NT2/D1 (cell line): ENCODE measurements at regions not wholly inside any gene's neighbourhood (a gene's known extent, or its start where the extent isn't known, plus 50 kb on each side); places are given as distances from the start of the nearest gene placed in this dataset.

ENCODE experiments used
- DNase-seq: peaks from one replicate; pipeline ENCODE4 v3.0.0-alpha.2; 2011; ENCODE audit warnings: low read depth, low spot score
- H3K27me3 ChIP-seq: 2 replicates; pipeline ENCODE4 v1.6.0; 2011; ENCODE audit warnings: mild to moderate bottlenecking; ENCODE audit not compliant: insufficient read length, insufficient read depth
- H3K36me3 ChIP-seq: 2 replicates; pipeline ENCODE4 v1.6.1; 2011; ENCODE audit warnings: mild to moderate bottlenecking, low read length, mixed read lengths; ENCODE audit not compliant: insufficient read depth, insufficient read length
- H3K4me1 ChIP-seq: 2 replicates; pipeline ENCODE4 v1.5.1; 2011; ENCODE audit not compliant: insufficient read depth, insufficient read length
- H3K4me3 ChIP-seq: 2 replicates; pipeline ENCODE4 v1.5.1; 2011; ENCODE audit warnings: low read depth; ENCODE audit not compliant: insufficient read length
- H3K9ac ChIP-seq: 2 replicates; pipeline ENCODE4 v1.6.0; 2011; ENCODE audit warnings: low read depth; ENCODE audit not compliant: insufficient read length
- H3K9me3 ChIP-seq: 2 replicates; pipeline ENCODE4 v1.5.1; 2011; ENCODE audit warnings: mild to moderate bottlenecking, low read length; ENCODE audit not compliant: insufficient read depth
- SUZ12 ChIP-seq: IDR thresholded peaks from 2 replicates; pipeline ENCODE4 v1.6.1; 2011; ENCODE audit not compliant: insufficient read length, insufficient read depth; ENCODE audit errors: extremely low read depth
- YY1 ChIP-seq: IDR thresholded peaks from 2 replicates; pipeline ENCODE4 v1.6.1; 2011; ENCODE audit not compliant: insufficient read length, insufficient read depth
- ZNF274 ChIP-seq: IDR thresholded peaks from 2 replicates; pipeline ENCODE4 v1.6.1; 2011; ENCODE audit warnings: mild to moderate bottlenecking, low read depth, low read length

DNA sequence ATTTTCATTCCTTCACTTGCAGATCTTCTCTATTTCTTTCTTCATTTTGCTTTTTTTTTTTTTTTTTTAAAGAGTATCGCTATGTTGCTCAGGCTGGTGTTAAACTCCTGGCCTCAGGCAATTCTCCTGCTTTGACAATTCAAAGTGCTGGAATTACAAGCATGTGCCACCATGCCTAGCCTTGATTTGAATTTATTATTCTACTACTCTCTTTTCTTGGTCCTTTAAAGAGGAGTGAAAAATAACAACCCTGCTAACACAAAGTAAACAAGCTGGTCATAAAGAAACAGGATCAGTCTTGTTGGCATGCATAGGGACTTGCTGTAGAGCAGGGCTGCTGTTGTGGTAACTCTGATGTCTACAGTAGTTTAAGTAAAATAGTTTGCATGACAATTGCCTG, 1615.3 kb upstream of the ZEB2 start:
- H3K27me3 ChIP-seq: no peaks in the 10 kb centered on the region
- no peaks in the 10 kb centered on the region for H3K36me3 ChIP-seq
- no peak overlapping the region for H3K4me3 ChIP-seq
- no peak for TF ChIP-seq YY1
- TF ChIP-seq ZNF274: no peak
- TF ChIP-seq SUZ12: no peak
- peak; percentile 35 for DNase-seq
- H3K4me1 ChIP-seq: no peaks in the 10 kb centered on the region
- H3K9ac ChIP-seq: no peak overlapping the region
- peaks cover 23% of the 10 kb centered on the region for H3K9me3 ChIP-seq

DNA sequence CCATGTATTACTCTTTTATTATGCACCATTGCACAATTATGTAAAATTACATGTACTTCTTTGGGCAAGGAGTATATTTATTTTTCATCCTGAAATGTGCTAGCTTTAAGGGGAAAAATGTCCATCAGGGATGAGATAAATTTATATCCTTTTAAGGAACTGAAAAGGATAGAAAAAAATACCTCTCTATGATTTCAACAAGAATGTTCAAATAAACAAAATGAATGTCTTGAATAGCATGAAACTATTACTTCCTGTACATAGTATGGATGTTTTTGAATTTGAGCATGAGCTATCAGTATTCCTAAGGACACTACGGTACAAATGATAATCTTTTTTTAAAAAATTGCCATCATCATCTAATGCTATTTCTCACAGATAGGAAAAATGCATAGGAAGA, 1611.9 kb upstream of the ZEB2 start:
- TF ChIP-seq SUZ12: no peak
- no peak for TF ChIP-seq ZNF274
- no peak for TF ChIP-seq YY1

GRCh38 chr2:146131048-146131447, 1611.1 kb upstream of the ZEB2 start:
- Histone ChIP-seq H3K27me3 (no peaks in the 10 kb centered on the region), H3K9ac (no peak overlapping the region), H3K4me1 (no peaks in the 10 kb centered on the region), H3K4me3 (no peak overlapping the region), H3K36me3 (no peaks in the 10 kb centered on the region), H3K9me3 (peaks cover under 1% of the 10 kb centered on the region; the same call in 1 of the 2 replicates)
- DNase-seq: no peak
- TF ChIP-seq SUZ12 (no peak), YY1 (no peak), ZNF274 (no peak)

More for the DNA sequence above, 1611.9 kb upstream of the ZEB2 start:
- H3K4me1 ChIP-seq: no peaks in the 10 kb centered on the region
- H3K9ac ChIP-seq: no peak overlapping the region
- H3K4me3 ChIP-seq: no peak overlapping the region
- no peaks in the 10 kb centered on the region for H3K27me3 ChIP-seq
- no peak for DNase-seq
- peaks cover 8% of the 10 kb centered on the region for H3K9me3 ChIP-seq
- no peaks in the 10 kb centered on the region for H3K36me3 ChIP-seq

GRCh38 chr2:146130290-146130689, 1610.4 kb upstream of the ZEB2 start:
- no peak for DNase-seq
- TF ChIP-seq YY1 (no peak), ZNF274 (no peak), SUZ12 (no peak)
- no peaks in the 10 kb centered on the region for H3K27me3 ChIP-seq
- H3K9ac ChIP-seq: no peak overlapping the region
- no peaks in the 10 kb centered on the region for H3K4me1 ChIP-seq
- H3K9me3 ChIP-seq: no peaks in the 10 kb centered on the region
- no peaks in the 10 kb centered on the region for H3K36me3 ChIP-seq
- H3K4me3 ChIP-seq: no peak overlapping the region

DNA sequence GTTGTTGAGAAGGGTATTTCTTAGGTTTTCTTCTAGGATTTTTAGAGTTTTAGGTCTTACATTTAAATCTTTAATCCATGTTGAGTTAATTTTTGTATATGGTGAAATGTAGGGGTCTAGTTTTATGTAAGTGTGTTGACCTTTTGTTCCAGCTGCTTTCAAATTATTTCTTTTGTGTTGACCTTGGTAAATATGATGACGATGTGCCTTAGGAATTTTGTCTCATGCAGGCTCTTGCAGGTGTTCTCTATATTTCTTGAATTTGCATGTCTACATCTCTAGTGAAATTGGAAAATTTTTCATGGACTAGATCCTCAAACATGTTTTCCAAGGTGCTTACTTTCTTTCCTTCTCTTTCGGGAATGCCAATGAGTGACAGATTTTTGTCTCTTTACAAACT, 1609.3 kb upstream of the ZEB2 start:
- Histone ChIP-seq H3K9me3 (no peaks in the 10 kb centered on the region), H3K36me3 (no peaks in the 10 kb centered on the region), H3K4me1 (no peaks in the 10 kb centered on the region), H3K4me3 (no peak overlapping the region), H3K9ac (no peak overlapping the region), H3K27me3 (no peaks in the 10 kb centered on the region)
- TF ChIP-seq ZNF274 (no peak), YY1 (no peak), SUZ12 (no peak)
- no peak for DNase-seq

DNA sequence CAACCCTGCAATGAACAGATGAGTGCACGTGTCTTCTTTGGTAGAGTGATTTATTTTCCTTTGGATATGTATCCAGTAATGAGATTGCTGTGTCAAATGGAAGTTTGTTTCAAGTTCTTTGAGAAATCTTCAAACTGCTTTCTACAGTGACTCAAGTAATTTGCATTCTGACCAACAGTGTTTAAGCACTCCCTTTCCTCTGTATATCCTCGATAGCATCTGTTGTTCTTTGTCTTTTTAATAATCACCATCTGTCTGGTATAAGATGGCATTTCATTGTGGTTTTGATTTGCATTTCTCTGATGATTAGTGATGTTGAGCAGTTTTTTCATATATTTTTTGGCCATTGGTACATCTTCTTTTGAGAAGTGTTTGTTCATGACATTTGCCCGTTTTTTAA, 1608.3 kb upstream of the ZEB2 start:
- no peak overlapping the region for H3K4me3 ChIP-seq
- no peaks in the 10 kb centered on the region for H3K36me3 ChIP-seq
- H3K4me1 ChIP-seq: no peaks in the 10 kb centered on the region
- no peak for DNase-seq
- no peak for TF ChIP-seq ZNF274
- TF ChIP-seq SUZ12: no peak
- no peak for TF ChIP-seq YY1
- no peaks in the 10 kb centered on the region for H3K9me3 ChIP-seq
- no peak overlapping the region for H3K9ac ChIP-seq
- H3K27me3 ChIP-seq: no peaks in the 10 kb centered on the region

DNA sequence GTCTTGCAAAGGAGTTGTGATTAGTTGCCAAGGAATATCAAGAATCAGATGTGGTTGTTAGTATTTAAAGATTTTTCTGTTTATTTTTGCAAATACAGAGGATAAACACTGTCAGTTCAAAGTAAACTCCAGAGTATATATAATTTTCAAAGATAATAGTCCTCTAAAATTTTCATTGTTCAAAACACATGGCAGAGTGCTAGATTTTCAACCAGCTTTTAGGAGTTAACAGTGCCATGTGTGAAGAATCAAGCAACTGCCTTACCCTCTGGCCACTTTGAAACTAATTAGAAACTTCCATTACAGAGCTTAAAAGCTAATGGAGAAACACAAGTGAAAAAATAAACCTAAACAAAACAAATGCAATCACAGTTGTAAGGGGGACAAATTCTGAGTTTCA, 1605.6 kb upstream of the ZEB2 start:
- H3K4me1 ChIP-seq: no peaks in the 10 kb centered on the region
- H3K36me3 ChIP-seq: no peaks in the 10 kb centered on the region
- H3K9me3 ChIP-seq: no peaks in the 10 kb centered on the region
- no peak for DNase-seq
- TF ChIP-seq YY1 (no peak), ZNF274 (no peak), SUZ12 (no peak)
- no peaks in the 10 kb centered on the region for H3K27me3 ChIP-seq
- H3K4me3 ChIP-seq: no peak overlapping the region
- H3K9ac ChIP-seq: no peak overlapping the region

DNA sequence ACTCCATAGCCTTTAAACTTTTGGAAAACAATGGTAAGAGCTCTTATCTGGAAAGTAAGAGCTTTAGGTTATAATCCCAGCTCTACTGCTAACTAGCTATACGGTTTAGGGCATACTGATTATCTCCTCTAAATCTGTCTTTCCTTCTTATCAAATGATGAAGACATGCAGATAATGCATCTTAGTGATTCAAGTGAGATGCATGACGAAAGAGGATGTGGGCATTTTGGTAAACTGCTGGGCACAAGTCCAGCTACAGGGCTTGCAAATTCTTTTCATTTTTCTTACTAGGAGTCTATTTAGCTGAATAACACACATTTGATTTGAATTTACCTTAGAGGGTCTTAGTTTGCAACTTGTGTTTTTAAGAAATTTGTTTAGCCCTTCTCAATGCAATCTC, 1604.8 kb upstream of the ZEB2 start:
- Histone ChIP-seq H3K27me3 (no peaks in the 10 kb centered on the region), H3K4me3 (no peak overlapping the region), H3K9ac (no peak overlapping the region), H3K36me3 (no peaks in the 10 kb centered on the region), H3K4me1 (no peaks in the 10 kb centered on the region), H3K9me3 (no peaks in the 10 kb centered on the region)
- TF ChIP-seq SUZ12 (no peak), YY1 (no peak), ZNF274 (no peak)
- DNase-seq: no peak
